Transverse colon (tissue), 4 donors: ENCODE measurements at regions not wholly inside any gene's neighbourhood (a gene's known extent, or its start where the extent isn't known, plus 50 kb on each side); places are given as distances from the start of the nearest gene placed in this dataset.
"Not testable (repeated sequence)": the region's sequence is repeated elsewhere in the genome, so short reads cannot be mapped to it uniquely, and the experiment has no call there.

ENCODE experiments used
- DNase-seq: peaks from one replicate; pipeline ENCODE4 v3.0.0-alpha.2; 2019
- H3K27ac ChIP-seq, 4 donors: fragments of 200-600 bp; sonication (generic); 2 replicates each; pipeline ENCODE4 v1.5.1; 2016 to 2018; ENCODE audit warnings: inconsistent platforms in 4 of 4
- H3K27me3 ChIP-seq: fragments of 200-600 bp; sonication (generic); 2 replicates; pipeline ENCODE4 v1.5.1; 2017; ENCODE audit warnings: inconsistent platforms
- H3K36me3 ChIP-seq, 4 donors: fragments of 200-600 bp; sonication (generic); 2 replicates each; pipeline ENCODE4 v1.5.1; 2017 to 2019; ENCODE audit warnings: inconsistent platforms in 4 of 4
- H3K4me1 ChIP-seq, 4 donors: fragments of 200-600 bp; sonication (generic); 2 replicates each; pipeline ENCODE4 v1.5.1; 2017 to 2020; ENCODE audit warnings: inconsistent platforms in 4 of 4
- H3K4me3 ChIP-seq, 4 donors: fragments of 200-600 bp; sonication (generic); 1 replicate in 1 of 4; 2 replicates in 3 of 4; pipeline versions ENCODE4 v1.5.1 to v1.6.1; 2017 to 2019; ENCODE audit warnings: inconsistent platforms in 4 of 4
- H3K9me3 ChIP-seq, 2 donors: fragments of 200-600 bp; sonication (generic); 2 replicates each; pipeline ENCODE4 v1.5.1; 2017 to 2019; ENCODE audit warnings: inconsistent platforms in 2 of 2
- EP300 ChIP-seq: sonication (generic); formaldehyde crosslinking; IDR thresholded peaks from one replicate; pipeline ENCODE4 v1.6.1; 2017; ENCODE audit warnings: antibody characterized with exemption, low read depth
- POLR2A ChIP-seq: fragments of 450-650 bp; IDR thresholded peaks from one replicate; pipeline ENCODE4 v1.6.1; 2016; ENCODE audit warnings: antibody characterized with exemption, mild to moderate bottlenecking, moderate library complexity
- POLR2AphosphoS5 ChIP-seq, 3 donors: sonication (generic); formaldehyde crosslinking; IDR thresholded peaks; one replicate each; pipeline ENCODE4 v1.6.1; 2016; ENCODE audit warnings: antibody characterized with exemption in 3 of 3
- WGBS, 2 donors: methylation state at CpG; one replicate each; pipeline ENCODE4 v1.1.5; 2018; ENCODE audit warnings: low coverage in 1 of 2; 5-methylcytosine and 5-hydroxymethylcytosine counted together
- in situ Hi-C, 4 donors: fragments of 200-750 bp; cut with MboI; loops; one replicate each; pipeline versions ENCODE4 v1.15.0 to v1.15.1; 2017; ENCODE audit warnings: low sequenced_read_pairs in 3 of 4, low pct_ligation_motif_present in 1 of 4, low pct_unique_long_range_greater_than_20kb in 1 of 4
- intact Hi-C: fragments of 100-400 bp; cut with DNase I; formaldehyde crosslinking; loops from one replicate; pipeline ENCODE4 v1.15.1; 2023; ENCODE audit warnings: low total_unique reads
- TF ChIP-seq, protein P1 (sequence below), 5 experiments: fragments of 200-600 bp in 3 of 5; fragments of 450-650 bp in 2 of 5; sonication (generic) in 3 of 5; IDR thresholded peaks; 1 replicate in 2 of 5; 2 replicates in 3 of 5; pipeline ENCODE4 v1.5.1; 2016 to 2017; ENCODE audit warnings: antibody characterized with exemption in 5 of 5, inconsistent platforms in 3 of 5, mild to moderate bottlenecking in 2 of 5, moderate library complexity in 1 of 5

DNA sequence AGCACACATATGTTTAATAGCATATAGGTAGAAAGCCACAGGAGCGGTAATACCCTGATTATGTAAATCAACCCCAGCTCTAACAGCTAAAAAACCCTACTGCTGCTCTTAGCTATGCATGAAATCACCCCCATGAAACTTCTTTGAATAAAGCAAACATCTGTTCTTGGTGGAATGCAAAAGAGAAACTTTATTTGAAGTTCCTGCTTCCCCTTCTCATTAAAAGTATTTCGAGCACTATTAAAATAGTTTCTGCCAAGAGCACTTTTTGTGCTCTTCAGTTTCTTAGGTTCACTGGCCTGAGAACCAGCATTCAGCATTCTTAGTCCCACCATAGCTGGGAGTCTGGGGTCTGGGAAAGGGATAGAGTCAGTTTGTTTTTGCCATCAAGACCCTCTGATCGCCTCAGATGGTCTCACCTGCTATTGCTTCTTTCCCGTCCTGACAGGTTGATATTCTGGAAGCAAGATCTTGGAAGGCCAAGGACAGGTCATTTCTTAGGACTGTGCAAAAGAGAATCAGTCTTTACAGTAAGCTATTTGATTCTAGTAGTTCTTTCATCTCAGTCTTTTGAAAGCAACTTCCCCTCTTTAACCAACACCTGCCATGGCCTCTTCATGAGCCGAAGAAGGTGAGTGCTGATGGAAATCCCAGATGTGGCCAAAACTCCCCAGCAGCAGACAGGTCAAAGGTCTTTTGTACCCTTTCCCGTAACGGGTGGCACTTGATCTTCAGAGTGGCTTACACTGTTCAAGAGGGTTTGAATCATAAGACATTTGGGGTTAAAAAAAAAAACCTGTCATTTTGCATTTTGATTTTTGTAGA is 76.5 kb upstream of the TMEM170B start:
- DNase-seq: no peak
- intact Hi-C loops: no loop called here
- TF ChIP-seq, protein P1, sequence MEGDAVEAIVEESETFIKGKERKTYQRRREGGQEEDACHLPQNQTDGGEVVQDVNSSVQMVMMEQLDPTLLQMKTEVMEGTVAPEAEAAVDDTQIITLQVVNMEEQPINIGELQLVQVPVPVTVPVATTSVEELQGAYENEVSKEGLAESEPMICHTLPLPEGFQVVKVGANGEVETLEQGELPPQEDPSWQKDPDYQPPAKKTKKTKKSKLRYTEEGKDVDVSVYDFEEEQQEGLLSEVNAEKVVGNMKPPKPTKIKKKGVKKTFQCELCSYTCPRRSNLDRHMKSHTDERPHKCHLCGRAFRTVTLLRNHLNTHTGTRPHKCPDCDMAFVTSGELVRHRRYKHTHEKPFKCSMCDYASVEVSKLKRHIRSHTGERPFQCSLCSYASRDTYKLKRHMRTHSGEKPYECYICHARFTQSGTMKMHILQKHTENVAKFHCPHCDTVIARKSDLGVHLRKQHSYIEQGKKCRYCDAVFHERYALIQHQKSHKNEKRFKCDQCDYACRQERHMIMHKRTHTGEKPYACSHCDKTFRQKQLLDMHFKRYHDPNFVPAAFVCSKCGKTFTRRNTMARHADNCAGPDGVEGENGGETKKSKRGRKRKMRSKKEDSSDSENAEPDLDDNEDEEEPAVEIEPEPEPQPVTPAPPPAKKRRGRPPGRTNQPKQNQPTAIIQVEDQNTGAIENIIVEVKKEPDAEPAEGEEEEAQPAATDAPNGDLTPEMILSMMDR (IDR thresholded peaks at IDR 0.05): no peak
- TF ChIP-seq EP300 (no peak), POLR2A (no peak), POLR2AphosphoS5 (IDR thresholded peaks at IDR 0.05) (no peak)
- H3K4me3 ChIP-seq: no peak overlapping the region
- 41 to 74% methylated on average over 2 to 7 of the region's 7 CpGs for WGBS, 2 donors
- H3K27me3 ChIP-seq: no peaks in the 10 kb centered on the region
- peaks cover 0 to 5% (median 2%) of the 10 kb centered on the region in 4 donors for H3K4me1 ChIP-seq
- H3K9me3 ChIP-seq: no peaks in the 10 kb centered on the region
- peak overlapping the region in 1 of 4 donors; percentile 43 for H3K27ac ChIP-seq
- in situ Hi-C loops: no loop called here
- no peaks in the 10 kb centered on the region for H3K36me3 ChIP-seq

DNA sequence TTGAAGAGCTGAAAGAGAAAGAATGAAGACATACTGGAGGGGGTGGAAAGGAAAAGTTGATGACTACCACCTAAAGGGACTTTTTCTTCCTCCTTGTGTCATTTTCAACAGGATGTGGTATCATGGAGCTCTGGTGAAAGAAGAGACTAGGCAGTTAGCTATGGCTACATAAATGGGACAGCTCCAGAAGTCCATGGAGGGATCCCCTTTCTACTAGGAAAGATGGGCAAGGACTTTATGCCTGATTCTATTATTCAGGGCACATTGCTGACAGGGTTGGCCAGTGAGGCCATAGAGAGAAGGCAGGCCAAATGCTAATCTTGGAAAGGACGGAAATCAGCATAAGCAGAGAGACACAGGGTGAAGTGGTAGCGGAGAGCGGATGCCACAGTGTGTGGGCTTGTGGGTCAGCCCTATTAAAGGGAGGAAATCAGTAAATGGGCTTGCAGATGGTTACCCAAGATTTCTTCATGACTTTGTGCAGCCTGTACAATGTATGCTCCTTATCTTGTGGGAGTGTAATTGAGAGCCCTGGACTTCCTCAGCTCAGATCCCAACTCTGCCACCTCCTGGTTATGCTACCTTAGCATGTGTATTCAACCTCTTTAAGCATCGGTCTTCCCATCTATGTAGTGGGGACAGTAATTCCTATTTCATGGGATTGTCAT is 77.4 kb upstream of the TMEM170B start:
- Histone ChIP-seq H3K4me1 (peaks cover 0 to 5% (median 2%) of the 10 kb centered on the region in 4 donors), H3K27me3 (no peaks in the 10 kb centered on the region), H3K9me3 (no peaks in the 10 kb centered on the region), H3K4me3 (no peak overlapping the region), H3K36me3 (no peaks in the 10 kb centered on the region), H3K27ac (peak overlapping the region in 2 of 4 donors; percentile 4 to 15)
- in situ Hi-C loops: no loop called here
- intact Hi-C loops: no loop called here
- TF ChIP-seq POLR2A (no peak), POLR2AphosphoS5 (IDR thresholded peaks at IDR 0.05) (no peak), EP300 (no peak)
- TF ChIP-seq, protein P1 (IDR thresholded peaks at IDR 0.05): peak in 3 of 5 experiments; percentile 11 to 35 (median 23)
- WGBS, 2 donors: 89 to 94% methylated on average over 4 of the region's 4 CpGs
- DNase-seq: no peak

DNA sequence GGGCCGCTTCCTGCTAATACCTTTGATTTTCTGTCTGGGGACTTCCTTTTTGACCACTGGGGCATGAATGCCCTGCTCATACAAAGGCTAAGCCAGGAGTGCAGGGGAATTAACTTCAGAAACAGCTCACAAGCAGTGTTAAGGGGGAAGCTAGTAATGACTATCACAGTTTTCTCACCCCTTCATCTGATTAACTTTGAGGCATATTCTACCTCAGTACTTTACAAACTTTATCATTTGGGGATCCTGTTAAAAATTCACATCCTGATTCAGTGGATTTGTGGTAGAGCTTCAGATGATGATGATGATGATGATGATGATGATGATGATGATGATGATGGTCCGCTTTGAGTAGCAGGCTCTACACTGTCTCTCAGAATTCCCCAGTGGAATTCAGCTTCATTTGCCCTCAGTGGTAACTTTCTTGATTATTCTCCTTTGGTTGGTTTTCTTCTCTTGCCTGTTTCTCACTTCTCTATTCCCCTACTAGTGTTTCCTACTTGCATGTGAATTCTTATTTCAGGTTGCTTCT is 78.4 kb upstream of the TMEM170B start:
- no peaks in the 10 kb centered on the region for H3K36me3 ChIP-seq
- WGBS, 2 donors: 72 to 91% methylated on average over 2 of the region's 2 CpGs
- intact Hi-C loops: no loop called here
- H3K4me3 ChIP-seq: no peak overlapping the region
- no peak overlapping the region for H3K27ac ChIP-seq
- DNase-seq: no peak
- TF ChIP-seq, protein P1 (IDR thresholded peaks at IDR 0.05): no peak
- TF ChIP-seq POLR2A (no peak), POLR2AphosphoS5 (IDR thresholded peaks at IDR 0.05) (no peak), EP300 (no peak)
- peaks cover 0 to 5% (median 2%) of the 10 kb centered on the region in 4 donors for H3K4me1 ChIP-seq
- H3K9me3 ChIP-seq: no peaks in the 10 kb centered on the region
- in situ Hi-C loops: no loop called here
- H3K27me3 ChIP-seq: no peaks in the 10 kb centered on the region

DNA sequence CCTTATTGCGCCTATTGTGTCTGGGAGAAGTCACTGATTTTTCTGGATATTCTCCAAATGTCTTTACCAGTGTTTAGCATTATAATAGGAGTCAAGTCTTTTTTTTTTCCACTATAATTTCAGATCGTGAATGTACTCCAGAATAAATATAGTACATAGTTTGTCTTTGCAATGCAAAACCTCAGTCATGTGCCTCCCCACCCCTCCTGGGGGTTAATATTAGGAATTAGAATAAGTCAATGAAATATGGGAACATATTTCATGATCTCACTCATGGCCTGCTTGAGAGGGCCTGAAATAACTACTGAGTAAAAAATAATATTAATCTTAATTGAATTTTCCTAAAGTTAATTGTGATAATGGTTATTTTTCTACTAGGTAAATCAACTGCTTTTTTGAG is 79.0 kb upstream of the TMEM170B start:
- Histone ChIP-seq H3K27ac (no peak overlapping the region), H3K36me3 (no peaks in the 10 kb centered on the region), H3K27me3 (no peaks in the 10 kb centered on the region), H3K4me1 (peaks cover 0 to 5% (median 2%) of the 10 kb centered on the region in 4 donors), H3K4me3 (no peak overlapping the region), H3K9me3 (no peaks in the 10 kb centered on the region)
- intact Hi-C loops: no loop called here
- TF ChIP-seq POLR2A (no peak), POLR2AphosphoS5 (IDR thresholded peaks at IDR 0.05) (no peak), EP300 (no peak)
- TF ChIP-seq, protein P1 (IDR thresholded peaks at IDR 0.05): no peak
- in situ Hi-C loops: no loop called here
- 51 to 70% methylated on average over 2 of the region's 2 CpGs for WGBS, 2 donors
- no peak for DNase-seq

DNA sequence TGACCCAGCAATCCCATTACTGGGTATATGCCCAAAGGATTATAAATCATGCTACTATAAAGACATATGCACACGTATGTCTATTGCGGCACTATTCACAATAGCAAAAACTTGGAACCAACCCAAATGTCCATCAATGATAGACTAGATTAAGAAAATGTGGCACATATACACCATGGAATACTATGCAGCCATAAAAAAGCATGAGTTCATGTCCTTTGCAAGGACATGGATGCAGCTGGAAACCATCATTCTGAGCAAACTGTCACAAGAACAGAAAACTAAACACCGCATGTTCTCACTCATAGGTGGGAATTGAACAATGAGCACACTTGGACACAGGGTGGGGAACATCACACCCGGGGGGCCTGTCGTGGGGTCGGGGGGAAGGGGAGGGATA is 80.1 kb upstream of the TMEM170B start:
- WGBS, 2 donors: 90 to 94% methylated on average over 5 to 6 of the region's 6 CpGs
- DNase-seq, H3K27me3 ChIP-seq, intact Hi-C loops, H3K9me3 ChIP-seq, H3K27ac ChIP-seq, H3K4me3 ChIP-seq, H3K4me1 ChIP-seq, H3K36me3 ChIP-seq, in situ Hi-C loops: not testable (repeated sequence)

DNA sequence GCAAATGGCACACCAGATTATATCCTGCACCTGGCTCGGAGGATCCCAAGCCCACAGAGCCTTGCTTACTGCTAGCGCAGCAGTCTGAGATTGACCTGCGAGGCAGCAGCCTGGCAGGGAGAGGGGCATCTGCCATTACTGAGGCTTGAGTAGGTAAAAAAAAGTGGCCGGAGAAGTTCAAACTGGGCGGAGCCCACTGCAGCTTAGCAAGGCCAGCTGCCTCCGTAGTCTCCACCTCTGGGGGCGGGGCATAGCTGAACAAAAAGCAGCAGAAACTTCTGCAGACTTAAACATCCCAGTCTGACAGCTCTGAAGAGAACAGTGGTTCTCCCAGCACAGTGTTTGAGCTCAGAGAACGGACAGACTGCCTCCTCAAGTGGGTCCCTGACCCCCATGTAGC is 85.4 kb upstream of the TMEM170B start:
- H3K27ac ChIP-seq, H3K27me3 ChIP-seq, H3K9me3 ChIP-seq, intact Hi-C loops, H3K4me3 ChIP-seq, in situ Hi-C loops, H3K4me1 ChIP-seq, DNase-seq, H3K36me3 ChIP-seq: not testable (repeated sequence)
- 95% methylated on average over 8 of the region's 8 CpGs; no CpG with 5 or more reads in 1 of the 2 donors for WGBS, 2 donors
